ENCODE measurements at regions not wholly inside any gene's neighbourhood (a gene's known extent, or its start where the extent isn't known, plus 50 kb on each side); places are given as distances from the start of the nearest gene placed in this dataset.

DNA sequence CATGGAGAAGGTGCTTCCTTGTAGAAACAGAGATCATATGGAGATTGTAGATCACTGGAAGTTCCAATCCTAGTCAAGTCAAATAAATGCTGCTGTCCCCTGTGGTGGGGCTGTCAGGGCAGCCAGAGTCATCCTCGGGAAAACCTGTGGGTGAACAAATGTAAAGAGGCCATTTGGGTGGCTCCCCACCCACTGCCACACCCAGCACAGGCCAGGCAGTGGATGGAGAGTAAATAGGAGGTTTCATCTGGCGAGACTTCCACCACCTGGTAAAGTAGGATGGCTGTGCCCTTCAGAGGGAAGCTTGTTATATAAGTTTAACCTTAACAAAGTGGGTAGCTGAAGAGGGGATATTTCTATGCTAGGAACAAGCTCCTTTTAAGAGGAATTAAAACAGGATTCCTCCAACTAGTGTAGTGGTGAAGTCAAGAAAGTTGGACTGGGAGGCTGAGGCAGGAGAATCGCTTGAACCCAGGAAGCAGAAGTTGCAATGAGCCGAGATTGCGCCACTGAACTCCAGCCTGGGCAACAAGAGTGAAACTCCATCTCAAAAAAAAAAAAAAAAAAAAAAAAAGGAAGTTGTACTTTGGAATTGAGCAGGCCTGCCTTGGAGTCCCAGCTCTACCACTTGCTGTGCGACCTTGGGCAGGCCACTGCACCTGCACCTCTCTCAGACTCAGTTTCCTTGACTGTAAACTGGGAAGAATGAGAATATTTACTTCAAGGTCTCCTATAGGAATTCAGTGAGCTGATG, 273.7 kb downstream of the PTTG2 start:
- WGBS (ENCODE audit: insufficient coverage, low coverage, low lambda C conversion rate, missing lambda C conversion rate) = 84% methylated on average over 5 of the region's 6 CpGs
- ATAC-seq = peak in 3 of 4 donors; percentile 10 to 57 (median 37)
- Histone ChIP-seq H3K36me3 (no peaks in the 10 kb centered on the region), H3K4me1 (peaks cover 0 to 4% (median under 1%) of the 10 kb centered on the region in 4 donors), H3K27me3 (no peaks in the 10 kb centered on the region), H3K4me3 (no peak overlapping the region), H3K27ac (no peak overlapping the region), H3K9me3 (no peaks in the 10 kb centered on the region)
- intact Hi-C loops (cut with DNase I) = no loop called here
- DNase-seq = peak in 1 of 3 donors; percentile 48
- TF ChIP-seq POLR2A (IDR thresholded peaks at IDR 0.05) (no peak), CTCF (IDR thresholded peaks at IDR 0.05) (no peak)

DNA sequence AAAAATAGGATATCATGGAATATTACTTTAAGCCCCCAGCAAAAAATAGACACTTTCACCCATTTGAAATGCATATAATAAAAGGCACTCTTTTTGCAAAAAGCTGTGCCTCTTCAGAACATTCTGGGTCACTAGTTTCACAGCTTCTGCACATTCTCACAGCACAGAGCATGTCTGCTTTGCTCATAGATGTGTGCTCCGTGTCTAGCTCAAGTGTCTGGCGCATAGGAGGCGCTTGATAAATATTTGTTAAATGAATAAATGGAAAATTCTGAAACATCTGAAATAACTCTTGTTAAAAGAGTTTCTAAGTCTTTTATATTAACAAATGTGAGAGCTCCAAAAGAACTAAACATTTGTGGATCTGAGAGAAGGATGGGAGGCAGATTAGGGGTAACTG, 275.2 kb downstream of the PTTG2 start:
- H3K4me1 ChIP-seq = peaks cover 0 to 1% (median 0%) of the 10 kb centered on the region in 4 donors
- H3K27me3 ChIP-seq = no peaks in the 10 kb centered on the region
- no peak for DNase-seq
- no peaks in the 10 kb centered on the region for H3K9me3 ChIP-seq
- H3K36me3 ChIP-seq = no peaks in the 10 kb centered on the region
- no peak overlapping the region for H3K4me3 ChIP-seq
- TF ChIP-seq CTCF (IDR thresholded peaks at IDR 0.05) (no peak), POLR2A (IDR thresholded peaks at IDR 0.05) (no peak)
- no peak overlapping the region for H3K27ac ChIP-seq
- WGBS (ENCODE audit: insufficient coverage, low coverage, low lambda C conversion rate, missing lambda C conversion rate) = 85% methylated on average over 3 of the region's 3 CpGs
- intact Hi-C loops (cut with DNase I) = no loop called here
- ATAC-seq = no peak

DNA sequence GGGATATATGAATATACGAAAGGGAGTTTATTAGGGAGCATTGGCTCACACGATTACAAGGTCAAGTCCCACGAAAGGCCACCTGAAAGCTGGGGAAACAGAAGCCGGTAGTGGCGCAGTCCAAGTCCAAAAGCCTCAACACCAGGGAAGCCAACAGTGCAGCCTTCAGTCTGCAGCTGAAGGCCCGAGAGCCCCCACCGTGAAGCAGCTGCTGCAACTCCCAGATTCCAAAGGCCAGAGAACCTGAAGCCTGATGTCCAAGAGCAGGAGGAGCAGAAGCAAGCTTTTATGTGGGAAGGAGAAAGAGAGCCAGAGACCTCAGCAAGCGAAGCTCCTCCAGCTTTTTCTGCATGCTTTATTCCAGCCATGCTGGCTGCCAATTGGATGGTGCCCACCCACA, 275.8 kb downstream of the PTTG2 start:
- no peak overlapping the region for H3K27ac ChIP-seq
- H3K4me3 ChIP-seq = no peak overlapping the region
- H3K27me3 ChIP-seq = no peaks in the 10 kb centered on the region
- no peaks in the 10 kb centered on the region for H3K36me3 ChIP-seq
- H3K4me1 ChIP-seq = peaks cover 0 to 1% (median 0%) of the 10 kb centered on the region in 4 donors
- intact Hi-C loops (cut with DNase I) = no loop called here
- ATAC-seq (no peak), DNase-seq (no peak)
- TF ChIP-seq CTCF (IDR thresholded peaks at IDR 0.05) = no peak
- TF ChIP-seq POLR2A (IDR thresholded peaks at IDR 0.05) = no peak
- 100% methylated on average over 5 of the region's 8 CpGs for WGBS (ENCODE audit: insufficient coverage, low coverage, low lambda C conversion rate, missing lambda C conversion rate)
- no peaks in the 10 kb centered on the region for H3K9me3 ChIP-seq

- no peak for ATAC-seq
- Histone ChIP-seq H3K9me3 (no peaks in the 10 kb centered on the region), H3K27me3 (no peaks in the 10 kb centered on the region), H3K27ac (no peak overlapping the region), H3K4me3 (no peak overlapping the region), H3K36me3 (no peaks in the 10 kb centered on the region), H3K4me1 (peaks cover 0 to 1% (median 0%) of the 10 kb centered on the region in 4 donors)
- no peak for DNase-seq
- WGBS (ENCODE audit: insufficient coverage, low coverage, low lambda C conversion rate, missing lambda C conversion rate) = 71% methylated on average over 1 of the region's 3 CpGs
- intact Hi-C loops (cut with DNase I) = no loop called here
- TF ChIP-seq CTCF (IDR thresholded peaks at IDR 0.05) (no peak), POLR2A (IDR thresholded peaks at IDR 0.05) (no peak)
These were observed 276.3 kb downstream of the PTTG2 start for GRCh38 chr4:38236503-38236902.

Data from right lobe of liver (tissue), 6 donors.